Skin epidermis (tissue), 12 donors: ENCODE measurements at regions not wholly inside any gene's neighbourhood (a gene's known extent, or its start where the extent isn't known, plus 50 kb on each side); places are given as distances from the start of the nearest gene placed in this dataset.
"Not testable (repeated sequence)": the region's sequence is repeated elsewhere in the genome, so short reads cannot be mapped to it uniquely, and the experiment has no call there.

Experiments used
- H3K27ac ChIP-seq, 21 experiments: fragments of 200-600 bp; sonication (generic) in 11 of 21; one replicate each; pipeline ENCODE4 v1.5.0; 2020; ENCODE audit warnings: mild to moderate bottlenecking in 3 of 21, inconsistent platforms in 2 of 21, moderate library complexity in 2 of 21
- H3K4me3 ChIP-seq, 7 experiments: fragments of 200-600 bp; sonication (generic) in 2 of 7; one replicate each; pipeline ENCODE4 v1.5.0; 2020; ENCODE audit warnings: inconsistent platforms in 2 of 7, mild to moderate bottlenecking in 2 of 7, moderate library complexity in 1 of 7

GRCh38 chr10:34878651-34879050 lies 63.6 kb upstream of the PARD3 start:
- not testable (repeated sequence) for H3K4me3 ChIP-seq, H3K27ac ChIP-seq

DNA sequence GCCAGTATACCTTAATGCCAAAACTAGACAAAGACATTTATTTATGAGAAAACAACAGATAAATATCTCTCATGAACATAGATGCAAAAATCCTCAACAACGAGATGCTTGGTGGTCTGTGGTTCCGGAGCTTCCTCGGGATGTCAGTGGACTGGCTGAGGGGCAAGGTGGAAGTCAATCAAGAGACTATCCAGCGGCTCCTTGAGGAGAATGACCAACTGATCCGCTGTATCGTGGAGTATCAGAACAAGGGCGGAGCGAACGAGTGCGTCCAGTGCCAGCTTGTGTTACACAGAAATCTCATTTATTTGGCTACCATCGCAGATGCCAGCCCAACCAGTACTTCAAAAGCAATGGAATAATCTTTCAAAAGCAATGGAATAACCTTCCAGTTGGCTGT lies 60.0 kb upstream of the PARD3 start:
- Histone ChIP-seq H3K27ac (no peak overlapping the region), H3K4me3 (no peak overlapping the region)

GRCh38 chr10:34872820-34873219 lies 57.7 kb upstream of the PARD3 start:
- Histone ChIP-seq H3K27ac (no peak overlapping the region), H3K4me3 (no peak overlapping the region)

GRCh38 chr10:34869135-34869836 lies 54.2 kb upstream of the PARD3 start:
- no peak overlapping the region for H3K4me3 ChIP-seq
- no peak overlapping the region for H3K27ac ChIP-seq

DNA sequence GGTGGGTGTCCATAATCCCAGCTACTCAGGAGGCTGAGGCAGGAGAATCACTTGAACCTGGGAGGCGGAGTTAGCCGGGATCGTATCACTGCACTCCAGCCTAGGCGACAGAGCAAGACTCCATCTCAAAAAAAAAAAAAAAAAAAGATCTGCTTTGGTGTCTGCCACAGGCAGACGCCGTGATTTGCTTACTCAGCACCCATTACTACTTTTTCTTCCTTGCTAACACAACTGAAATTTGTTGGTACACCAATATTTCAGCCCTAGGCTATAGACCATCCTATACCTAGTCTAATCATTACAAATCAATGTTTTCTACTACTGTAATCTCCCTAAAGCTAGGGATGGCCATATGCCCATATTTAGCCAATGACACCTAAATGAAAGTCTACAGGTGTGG lies 53.5 kb upstream of the PARD3 start:
- Histone ChIP-seq H3K27ac (no peak overlapping the region), H3K4me3 (no peak overlapping the region)

GRCh38 chr10:34866848-34867247 lies 51.8 kb upstream of the PARD3 start:
- H3K4me3 ChIP-seq, result no peak overlapping the region

More at GRCh38 chr10:34866848-34867247, 51.8 kb upstream of the PARD3 start:
- H3K27ac ChIP-seq, result no peak overlapping the region
